Kidney (tissue), 13 donors: ENCODE measurements at regions not wholly inside any gene's neighbourhood (a gene's known extent, or its start where the extent isn't known, plus 50 kb on each side); places are given as distances from the start of the nearest gene placed in this dataset.

ENCODE experiments used
- DNase-seq, 5 donors: peaks; one replicate each; pipeline ENCODE4 v3.0.0-alpha.2; 2013 to 2020
- FAIRE-seq: peaks from 2 replicates; lab custom pipeline; 2012; peaks lifted over from hg19 to GRCh38; lab: Jason Lieb, UNC
- H3K27ac ChIP-seq, 2 donors: one replicate each; pipeline ENCODE4 v1.7.0; 2013; ENCODE audit warnings: low read depth in 2 of 2, low read length in 2 of 2, inconsistent platforms in 1 of 2
- H3K27me3 ChIP-seq: one replicate; pipeline ENCODE4 v1.7.1; 2013; ENCODE audit warnings: low read length, inconsistent platforms; ENCODE audit not compliant: control insufficient read depth, insufficient read depth
- H3K36me3 ChIP-seq, 3 donors: one replicate each; pipeline versions ENCODE4 v1.7.0 to v1.7.1; 2013; ENCODE audit warnings: low read length in 3 of 3, control low read depth in 1 of 3, inconsistent platforms in 1 of 3; ENCODE audit not compliant: insufficient read depth in 3 of 3, control insufficient read depth in 2 of 3
- H3K4me1 ChIP-seq, 3 donors: one replicate each; pipeline versions ENCODE4 v1.7.0 to v1.7.1; 2013; ENCODE audit warnings: low read length in 3 of 3, inconsistent platforms in 1 of 3, low read depth in 1 of 3; ENCODE audit not compliant: control insufficient read depth in 2 of 3, insufficient read depth in 2 of 3
- H3K4me3 ChIP-seq, 3 donors: one replicate each; pipeline versions ENCODE4 v1.7.0 to v1.8.1; 2013; ENCODE audit warnings: low read length in 3 of 3, control low read depth in 1 of 3, inconsistent platforms in 1 of 3
- H3K9ac ChIP-seq, 3 donors: one replicate each; pipeline versions ENCODE4 v1.7.0 to v1.7.1; 2013; ENCODE audit warnings: low read length in 3 of 3, control low read depth in 1 of 3, inconsistent platforms in 1 of 3
- H3K9me3 ChIP-seq, 3 donors: one replicate each; pipeline versions ENCODE4 v1.7.0 to v1.7.1; 2013; ENCODE audit warnings: low read length in 3 of 3, control low read depth in 1 of 3, inconsistent platforms in 1 of 3; ENCODE audit not compliant: control insufficient read depth in 2 of 3, insufficient read depth in 1 of 3
- intact Hi-C: fragments of 100-400 bp; cut with DNase I; formaldehyde crosslinking; loops from one replicate; pipeline ENCODE4 v1.11.1; 2022
- TF ChIP-seq, protein P1 (sequence below): IDR thresholded peaks from 3 replicates; pipeline ENCODE4 v1.5.1; 2012; ENCODE audit warnings: mild to moderate bottlenecking, moderate library complexity, borderline replicate concordance; ENCODE audit not compliant: insufficient read depth; ENCODE audit errors: extremely low read depth
- donor health status: control.
- donor health status: control.
- donor health status: control.
- donor health status: control.
- donor health status: control.
- donor health status: DM: yes; HTN: yes; CAD: no.
- donor health status: Normal renal cell carcinoma (clear cell type).

GRCh38 chr22:47552541-47553205 is 790.2 kb downstream of the TBC1D22A start:
- intact Hi-C loops: no loop called here
- no peaks in the 10 kb centered on the region for H3K4me1 ChIP-seq
- FAIRE-seq: no peak
- H3K27ac ChIP-seq: no peak overlapping the region
- H3K9me3 ChIP-seq: no peaks in the 10 kb centered on the region
- peak in 2 of 5 donors; percentile 21 to 46 for DNase-seq
- TF ChIP-seq, protein P1, sequence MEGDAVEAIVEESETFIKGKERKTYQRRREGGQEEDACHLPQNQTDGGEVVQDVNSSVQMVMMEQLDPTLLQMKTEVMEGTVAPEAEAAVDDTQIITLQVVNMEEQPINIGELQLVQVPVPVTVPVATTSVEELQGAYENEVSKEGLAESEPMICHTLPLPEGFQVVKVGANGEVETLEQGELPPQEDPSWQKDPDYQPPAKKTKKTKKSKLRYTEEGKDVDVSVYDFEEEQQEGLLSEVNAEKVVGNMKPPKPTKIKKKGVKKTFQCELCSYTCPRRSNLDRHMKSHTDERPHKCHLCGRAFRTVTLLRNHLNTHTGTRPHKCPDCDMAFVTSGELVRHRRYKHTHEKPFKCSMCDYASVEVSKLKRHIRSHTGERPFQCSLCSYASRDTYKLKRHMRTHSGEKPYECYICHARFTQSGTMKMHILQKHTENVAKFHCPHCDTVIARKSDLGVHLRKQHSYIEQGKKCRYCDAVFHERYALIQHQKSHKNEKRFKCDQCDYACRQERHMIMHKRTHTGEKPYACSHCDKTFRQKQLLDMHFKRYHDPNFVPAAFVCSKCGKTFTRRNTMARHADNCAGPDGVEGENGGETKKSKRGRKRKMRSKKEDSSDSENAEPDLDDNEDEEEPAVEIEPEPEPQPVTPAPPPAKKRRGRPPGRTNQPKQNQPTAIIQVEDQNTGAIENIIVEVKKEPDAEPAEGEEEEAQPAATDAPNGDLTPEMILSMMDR: no peak
- no peaks in the 10 kb centered on the region for H3K36me3 ChIP-seq
- H3K4me3 ChIP-seq: no peak overlapping the region
- H3K27me3 ChIP-seq: no peaks in the 10 kb centered on the region
- no peak overlapping the region for H3K9ac ChIP-seq

DNA sequence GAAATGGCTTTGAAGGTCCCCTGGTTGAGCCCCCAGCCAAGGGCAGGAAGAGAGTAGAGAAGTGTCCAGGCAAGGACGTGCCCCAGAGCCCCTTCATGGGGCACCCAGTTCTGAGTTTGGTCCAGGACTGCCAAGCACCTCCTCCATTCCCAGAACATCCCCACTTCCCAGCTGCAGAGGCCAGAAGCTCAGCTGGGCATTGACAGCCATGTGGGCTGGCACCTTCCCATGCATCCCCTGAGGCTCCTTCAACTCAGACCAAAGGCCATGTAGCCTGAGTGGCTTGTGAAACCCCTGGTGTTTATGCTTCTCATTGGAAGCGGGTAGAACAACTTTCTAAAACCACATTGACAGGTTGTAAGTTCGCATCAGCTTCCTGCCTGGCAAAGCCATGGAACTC is 789.6 kb downstream of the TBC1D22A start:
- Histone ChIP-seq H3K4me1 (no peaks in the 10 kb centered on the region), H3K27me3 (no peaks in the 10 kb centered on the region), H3K9ac (no peak overlapping the region), H3K27ac (no peak overlapping the region), H3K4me3 (no peak overlapping the region), H3K36me3 (no peaks in the 10 kb centered on the region), H3K9me3 (no peaks in the 10 kb centered on the region)
- FAIRE-seq (no peak), DNase-seq (no peak)
- intact Hi-C loops: no loop called here
- TF ChIP-seq, protein P1: no peak

GRCh38 chr22:47551431-47551775 is 789.0 kb downstream of the TBC1D22A start:
- Histone ChIP-seq H3K27ac (no peak overlapping the region), H3K4me3 (no peak overlapping the region), H3K4me1 (no peaks in the 10 kb centered on the region), H3K36me3 (no peaks in the 10 kb centered on the region), H3K9ac (no peak overlapping the region), H3K27me3 (no peaks in the 10 kb centered on the region), H3K9me3 (no peaks in the 10 kb centered on the region)
- intact Hi-C loops: no loop called here
- TF ChIP-seq, protein P1: no peak
- FAIRE-seq (no peak), DNase-seq (no peak)
